Activated gamma-delta T cell (primary cell): ENCODE measurements at regions not wholly inside any gene's neighbourhood (a gene's known extent, or its start where the extent isn't known, plus 50 kb on each side); places are given as distances from the start of the nearest gene placed in this dataset.

Experiments
- DNase-seq: peaks from one replicate; lab custom pipeline; 2025; lab: John Stamatoyannopoulos, UW

- no peak for DNase-seq
These were observed 151.6 kb upstream of the SLC30A5 start for GRCh38 chr5:68942169-68942568.

- no peak for DNase-seq
These were observed 147.1 kb upstream of the SLC30A5 start for GRCh38 chr5:68946728-68947127.

GRCh38 chr5:68947986-68948385 is 145.8 kb upstream of the SLC30A5 start:
- DNase-seq = no peak

GRCh38 chr5:68949256-68949655 is 144.6 kb upstream of the SLC30A5 start:
- DNase-seq = no peak

GRCh38 chr5:68949711-68950110 is 144.1 kb upstream of the SLC30A5 start:
- DNase-seq = no peak

- DNase-seq = no peak
These were observed 143.7 kb upstream of the SLC30A5 start for GRCh38 chr5:68950125-68950524.

GRCh38 chr5:68950930-68951329 is 142.9 kb upstream of the SLC30A5 start:
- DNase-seq = no peak

- no peak for DNase-seq
These were observed 140.5 kb upstream of the SLC30A5 start for GRCh38 chr5:68953231-68953874.

- DNase-seq = no peak
These were observed 139.8 kb upstream of the SLC30A5 start for GRCh38 chr5:68953875-68954617.

GRCh38 chr5:68954618-68954910 is 139.2 kb upstream of the SLC30A5 start:
- no peak for DNase-seq

GRCh38 chr5:68957591-68957990 is 136.2 kb upstream of the SLC30A5 start:
- no peak for DNase-seq

- no peak for DNase-seq
These were observed 135.4 kb upstream of the SLC30A5 start for GRCh38 chr5:68958428-68958827.

GRCh38 chr5:68960456-68960855 is 133.4 kb upstream of the SLC30A5 start:
- no peak for DNase-seq

- no peak for DNase-seq
These were observed 132.9 kb upstream of the SLC30A5 start for GRCh38 chr5:68960961-68961360.

GRCh38 chr5:68961762-68962161 is 132.1 kb upstream of the SLC30A5 start:
- no peak for DNase-seq

GRCh38 chr5:68962757-68963484 is 130.9 kb upstream of the SLC30A5 start:
- DNase-seq = no peak

GRCh38 chr5:68964679-68965078 is 129.1 kb upstream of the SLC30A5 start:
- DNase-seq = no peak

GRCh38 chr5:68965926-68966325 is 127.9 kb upstream of the SLC30A5 start:
- DNase-seq = no peak

GRCh38 chr5:68966596-68966995 is 127.2 kb upstream of the SLC30A5 start:
- DNase-seq = no peak

GRCh38 chr5:68968429-68968828 is 125.4 kb upstream of the SLC30A5 start:
- DNase-seq = no peak

- no peak for DNase-seq
These were observed 123.2 kb upstream of the SLC30A5 start for GRCh38 chr5:68970617-68971016.

GRCh38 chr5:68973696-68974095 is 120.1 kb upstream of the SLC30A5 start:
- no peak for DNase-seq

- DNase-seq = no peak
These were observed 110.8 kb upstream of the SLC30A5 start for GRCh38 chr5:68983043-68983442.
